ENCODE measurements at regions not wholly inside any gene's neighbourhood (a gene's known extent, or its start where the extent isn't known, plus 50 kb on each side); places are given as distances from the start of the nearest gene placed in this dataset.

DNA sequence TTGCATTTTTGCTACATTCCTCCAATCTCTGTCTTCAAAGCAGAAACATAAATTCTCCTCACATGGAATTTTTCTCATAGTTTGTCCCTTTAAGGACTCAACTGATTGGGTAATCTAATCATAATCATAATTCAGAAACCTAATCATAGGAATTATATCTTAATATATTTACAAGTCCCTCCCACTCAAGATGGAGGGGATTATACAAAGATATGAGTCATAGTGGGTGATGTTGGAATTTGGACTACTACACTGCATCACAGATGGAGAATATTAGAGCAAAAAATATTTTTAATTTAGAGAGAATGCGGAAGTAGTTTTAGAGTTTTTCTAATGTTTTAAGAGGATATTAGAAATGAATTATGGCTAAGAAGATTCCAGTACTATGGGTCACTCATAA lies 1034.0 kb downstream of the DTWD2 start:
- no peak for TF ChIP-seq POLR2A (IDR thresholded peaks at IDR 0.05)
- TF ChIP-seq, protein P1, sequence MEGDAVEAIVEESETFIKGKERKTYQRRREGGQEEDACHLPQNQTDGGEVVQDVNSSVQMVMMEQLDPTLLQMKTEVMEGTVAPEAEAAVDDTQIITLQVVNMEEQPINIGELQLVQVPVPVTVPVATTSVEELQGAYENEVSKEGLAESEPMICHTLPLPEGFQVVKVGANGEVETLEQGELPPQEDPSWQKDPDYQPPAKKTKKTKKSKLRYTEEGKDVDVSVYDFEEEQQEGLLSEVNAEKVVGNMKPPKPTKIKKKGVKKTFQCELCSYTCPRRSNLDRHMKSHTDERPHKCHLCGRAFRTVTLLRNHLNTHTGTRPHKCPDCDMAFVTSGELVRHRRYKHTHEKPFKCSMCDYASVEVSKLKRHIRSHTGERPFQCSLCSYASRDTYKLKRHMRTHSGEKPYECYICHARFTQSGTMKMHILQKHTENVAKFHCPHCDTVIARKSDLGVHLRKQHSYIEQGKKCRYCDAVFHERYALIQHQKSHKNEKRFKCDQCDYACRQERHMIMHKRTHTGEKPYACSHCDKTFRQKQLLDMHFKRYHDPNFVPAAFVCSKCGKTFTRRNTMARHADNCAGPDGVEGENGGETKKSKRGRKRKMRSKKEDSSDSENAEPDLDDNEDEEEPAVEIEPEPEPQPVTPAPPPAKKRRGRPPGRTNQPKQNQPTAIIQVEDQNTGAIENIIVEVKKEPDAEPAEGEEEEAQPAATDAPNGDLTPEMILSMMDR (IDR thresholded peaks at IDR 0.05), result no peak
